SK-N-SH (cell line): ENCODE measurements at regions not wholly inside any gene's neighbourhood (a gene's known extent, or its start where the extent isn't known, plus 50 kb on each side); places are given as distances from the start of the nearest gene placed in this dataset.

Source experiments
- CTCF ChIA-PET: fragments of 300-600, 350-600 bp; formaldehyde crosslinking; extraction: SDS; loops from one replicate; lab custom pipeline; 2021; lab: Yijun Ruan, JAX
- POLR2A ChIA-PET: fragments of 350-600 bp; sonication (Branson Sonifier 250); formaldehyde crosslinking; extraction: SDS; loops from one replicate; lab custom pipeline; 2020; ENCODE audit warnings: antibody characterized with exemption, inconsistent platforms; lab: Yijun Ruan, JAX
- DNase-seq: peaks from one replicate; pipeline ENCODE4 v3.0.0; 2012
- H2AFZ ChIP-seq: fragments of 200-600 bp; sonication (generic); 2 replicates; pipeline ENCODE4 v1.8.1; 2016; ENCODE audit warnings: antibody characterized with exemption, mild to moderate bottlenecking, low read depth
- H3F3A ChIP-seq: fragments of 200-600 bp; sonication (generic); replicated peaks from 2 replicates; pipeline ENCODE3; 2016; ENCODE audit warnings: antibody characterized with exemption, mild to moderate bottlenecking; ENCODE audit not compliant: insufficient read depth
- H3K27ac ChIP-seq, 2 experiments: fragments of 200-500 bp in 1 of 2; fragments of 200-600 bp in 1 of 2; sonication (Bioruptor generic) in 1 of 2; sonication (generic), shearing (Covaris generic) in 1 of 2; 2 replicates each; pipeline versions ENCODE4 v1.5.1 to v1.6.1; 2014 to 2016; ENCODE audit warnings: low read depth in 2 of 2, inconsistent platforms in 1 of 2, low read length in 1 of 2, mild to moderate bottlenecking in 1 of 2, mixed read lengths in 1 of 2
- H3K27me3 ChIP-seq: fragments of 200-600 bp; sonication (generic), shearing (Covaris generic); 2 replicates; pipeline ENCODE4 v1.6.1; 2016; ENCODE audit warnings: mixed run types; ENCODE audit not compliant: insufficient read depth
- H3K36me3 ChIP-seq, 2 experiments: fragments of 200-500 bp in 1 of 2; fragments of 200-600 bp in 1 of 2; sonication (Bioruptor generic) in 1 of 2; sonication (generic) in 1 of 2; replicated peaks in 1 of 2; 2 replicates each; pipeline versions ENCODE3 to v1.5.1; 2014 to 2016; ENCODE audit warnings: low read length in 1 of 2, mild to moderate bottlenecking in 1 of 2; ENCODE audit not compliant: insufficient read depth in 2 of 2, control insufficient read depth in 1 of 2
- H3K4me1 ChIP-seq, 2 experiments: fragments of 200-500 bp in 1 of 2; fragments of 200-600 bp in 1 of 2; sonication (Bioruptor generic) in 1 of 2; sonication (generic), shearing (Covaris generic) in 1 of 2; 2 replicates each; pipeline versions ENCODE4 v1.5.1 to v1.6.1; 2014 to 2016; ENCODE audit warnings: low read depth in 1 of 2, low read length in 1 of 2, mixed run types in 1 of 2; ENCODE audit not compliant: insufficient read depth in 2 of 2, control insufficient read depth in 1 of 2
- H3K4me2 ChIP-seq: fragments of 200-600 bp; sonication (generic), shearing (Covaris generic); 2 replicates; pipeline ENCODE4 v1.6.1; 2017; ENCODE audit warnings: mixed run types
- H3K4me3 ChIP-seq, 2 experiments: fragments of 200-500 bp in 1 of 2; fragments of 200-600 bp in 1 of 2; sonication (Bioruptor generic) in 1 of 2; sonication (generic), shearing (Covaris generic) in 1 of 2; 2 replicates each; pipeline versions ENCODE4 v1.5.1 to v1.8.1; 2014 to 2016; ENCODE audit warnings: low read depth in 2 of 2, inconsistent platforms in 1 of 2, low read length in 1 of 2, mild to moderate bottlenecking in 1 of 2, mixed read lengths in 1 of 2, moderate library complexity in 1 of 2
- H3K79me2 ChIP-seq: fragments of 200-600 bp; sonication (generic); 2 replicates; pipeline ENCODE4 v1.8.1; 2017; ENCODE audit warnings: mild to moderate bottlenecking; ENCODE audit not compliant: insufficient read depth
- H3K9ac ChIP-seq: fragments of 200-600 bp; sonication (generic); 2 replicates; pipeline ENCODE4 v1.6.1; 2017; ENCODE audit warnings: mixed run types
- H3K9me2 ChIP-seq: fragments of 200-600 bp; sonication (generic); 2 replicates; pipeline ENCODE4 v1.6.1; 2017; ENCODE audit warnings: mixed run types
- H3K9me3 ChIP-seq: fragments of 200-600 bp; sonication (generic); 2 replicates; pipeline ENCODE4 v1.6.1; 2017; ENCODE audit warnings: mixed run types, mild to moderate bottlenecking, moderate library complexity
- H4K20me1 ChIP-seq: fragments of 200-600 bp; sonication (generic); 2 replicates; pipeline ENCODE4 v1.6.1; 2017; ENCODE audit warnings: mild to moderate bottlenecking, mixed run types; ENCODE audit not compliant: insufficient read depth
- FOSL2 ChIP-seq: IDR thresholded peaks from 2 replicates; pipeline ENCODE4 v1.4.0; 2012; ENCODE audit warnings: low read depth, mild to moderate bottlenecking, moderate library complexity, borderline replicate concordance
- JUND ChIP-seq: IDR thresholded peaks from 2 replicates; pipeline ENCODE4 v1.4.0; 2012
- POLR2AphosphoS5 ChIP-seq: IDR thresholded peaks from 2 replicates; pipeline ENCODE4 v1.6.1; 2012; ENCODE audit warnings: low read depth, low read length
- TAF1 ChIP-seq: IDR thresholded peaks from 2 replicates; pipeline ENCODE4 v1.6.1; 2012; ENCODE audit warnings: low read depth, mild to moderate bottlenecking, low read length, moderate library complexity, borderline replicate concordance
- TCF12 ChIP-seq: IDR thresholded peaks from 2 replicates; pipeline ENCODE4 v1.4.0; 2012
- TEAD4 ChIP-seq: IDR thresholded peaks from 2 replicates; pipeline ENCODE4 v1.4.0; 2012; ENCODE audit warnings: mild to moderate bottlenecking, borderline replicate concordance; ENCODE audit not compliant: insufficient read depth
- YY1 ChIP-seq: IDR thresholded peaks from 2 replicates; pipeline ENCODE4 v1.4.0; 2012; ENCODE audit warnings: low read depth, mild to moderate bottlenecking
- WGBS: methylation state at CpG from one replicate; pipeline ENCODE4 v1.1.6; 2017; ENCODE audit warnings: low lambda C conversion rate; 5-methylcytosine and 5-hydroxymethylcytosine counted together
- TF ChIP-seq, protein P1 (sequence below): IDR thresholded peaks from 2 replicates; pipeline ENCODE4 v1.4.0; 2012; ENCODE audit warnings: low read depth
- TF ChIP-seq, protein P2 (sequence below): fragments of 150-350 bp; IDR thresholded peaks from 2 replicates; pipeline ENCODE4 v1.6.1; 2016; ENCODE audit warnings: mild to moderate bottlenecking, low read depth, low read length
- TF ChIP-seq, protein P3 (sequence below): IDR thresholded peaks from 2 replicates; pipeline ENCODE4 v1.6.1; 2012; ENCODE audit warnings: mild to moderate bottlenecking, low read depth, low read length, moderate library complexity
- TF ChIP-seq, protein P4 (sequence below): IDR thresholded peaks from 2 replicates; pipeline ENCODE4; 2012

DNA sequence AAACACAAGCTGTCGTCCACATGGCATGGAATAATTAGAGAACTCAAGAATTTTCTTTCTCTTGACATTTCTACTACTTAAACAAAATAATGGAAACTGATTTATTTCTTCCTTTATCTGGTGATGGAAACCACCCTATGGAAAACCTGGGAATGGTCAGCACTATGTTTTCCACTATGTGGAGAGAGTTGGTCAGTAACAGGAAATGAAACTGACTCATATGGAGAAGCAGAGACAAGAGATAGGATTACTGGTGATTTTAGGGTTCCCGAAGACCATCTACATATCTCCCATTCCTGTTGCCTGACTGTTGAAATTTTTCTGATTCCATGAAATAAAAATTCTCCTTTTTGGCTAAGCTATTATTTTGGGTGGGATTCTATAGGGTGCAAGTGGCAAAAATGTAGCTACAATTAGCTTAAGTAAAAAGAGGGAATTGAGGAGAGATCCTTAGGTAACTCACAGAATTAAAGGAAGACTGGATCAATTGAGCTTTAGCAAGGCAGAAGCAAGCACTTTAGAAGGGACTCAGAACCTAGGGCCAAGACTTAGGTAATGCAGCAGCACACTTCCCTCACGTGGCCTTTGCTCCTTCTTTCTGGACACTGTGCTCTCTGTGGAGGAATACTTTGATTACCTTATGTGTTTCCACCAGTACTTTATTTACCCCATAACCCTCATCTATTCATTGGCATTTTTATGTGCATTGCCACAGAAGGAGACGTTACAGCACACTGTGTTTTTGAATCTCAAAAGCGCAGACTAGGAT, 89.6 kb downstream of the LEPR start:
- POLR2A ChIA-PET: no interaction called here
- Histone ChIP-seq H3K4me1 (peaks cover 0 to 17% of the 10 kb centered on the region in 2 experiments; a peak in 3 of 4 replicates), H3K9me3 (no peaks in the 10 kb centered on the region), H4K20me1 (no peaks in the 10 kb centered on the region), H3K4me3 (no peak overlapping the region), H3K9ac (no peak overlapping the region; the same call in 1 of the 2 replicates), H3K27ac (peak overlapping the region; percentile 14 to 70; a peak in 3 of 4 replicates), H3F3A (peaks cover 18% of the 10 kb centered on the region), H3K27me3 (no peaks in the 10 kb centered on the region), H3K79me2 (no peaks in the 10 kb centered on the region), H2AFZ (peak overlapping the region; percentile 61; the same call in 1 of the 2 replicates), H3K9me2 (no peaks in the 10 kb centered on the region), H3K4me2 (peak overlapping the region; percentile 45), H3K36me3 (no peaks in the 10 kb centered on the region)
- CTCF ChIA-PET: interaction anchor here (1.1 kb wide), 1 partner anchor 12 kb away, joined by 3 read pairs; no protein-coding TSS in a partner anchor
- DNase-seq: no peak
- TF ChIP-seq JUND (peak; percentile 72), TEAD4 (peak; percentile 44; the same call in 1 of the 2 replicates), TAF1 (peak; percentile 14; the same call in 1 of the 2 replicates), TCF12 (peak; percentile 66), FOSL2 (peak; percentile 77), YY1 (no peak), POLR2AphosphoS5 (no peak)
- TF ChIP-seq, protein P1, sequence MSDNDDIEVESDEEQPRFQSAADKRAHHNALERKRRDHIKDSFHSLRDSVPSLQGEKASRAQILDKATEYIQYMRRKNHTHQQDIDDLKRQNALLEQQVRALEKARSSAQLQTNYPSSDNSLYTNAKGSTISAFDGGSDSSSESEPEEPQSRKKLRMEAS: no peak
- TF ChIP-seq, protein P2, sequence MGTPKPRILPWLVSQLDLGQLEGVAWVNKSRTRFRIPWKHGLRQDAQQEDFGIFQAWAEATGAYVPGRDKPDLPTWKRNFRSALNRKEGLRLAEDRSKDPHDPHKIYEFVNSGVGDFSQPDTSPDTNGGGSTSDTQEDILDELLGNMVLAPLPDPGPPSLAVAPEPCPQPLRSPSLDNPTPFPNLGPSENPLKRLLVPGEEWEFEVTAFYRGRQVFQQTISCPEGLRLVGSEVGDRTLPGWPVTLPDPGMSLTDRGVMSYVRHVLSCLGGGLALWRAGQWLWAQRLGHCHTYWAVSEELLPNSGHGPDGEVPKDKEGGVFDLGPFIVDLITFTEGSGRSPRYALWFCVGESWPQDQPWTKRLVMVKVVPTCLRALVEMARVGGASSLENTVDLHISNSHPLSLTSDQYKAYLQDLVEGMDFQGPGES: no peak
- TF ChIP-seq, protein P3, sequence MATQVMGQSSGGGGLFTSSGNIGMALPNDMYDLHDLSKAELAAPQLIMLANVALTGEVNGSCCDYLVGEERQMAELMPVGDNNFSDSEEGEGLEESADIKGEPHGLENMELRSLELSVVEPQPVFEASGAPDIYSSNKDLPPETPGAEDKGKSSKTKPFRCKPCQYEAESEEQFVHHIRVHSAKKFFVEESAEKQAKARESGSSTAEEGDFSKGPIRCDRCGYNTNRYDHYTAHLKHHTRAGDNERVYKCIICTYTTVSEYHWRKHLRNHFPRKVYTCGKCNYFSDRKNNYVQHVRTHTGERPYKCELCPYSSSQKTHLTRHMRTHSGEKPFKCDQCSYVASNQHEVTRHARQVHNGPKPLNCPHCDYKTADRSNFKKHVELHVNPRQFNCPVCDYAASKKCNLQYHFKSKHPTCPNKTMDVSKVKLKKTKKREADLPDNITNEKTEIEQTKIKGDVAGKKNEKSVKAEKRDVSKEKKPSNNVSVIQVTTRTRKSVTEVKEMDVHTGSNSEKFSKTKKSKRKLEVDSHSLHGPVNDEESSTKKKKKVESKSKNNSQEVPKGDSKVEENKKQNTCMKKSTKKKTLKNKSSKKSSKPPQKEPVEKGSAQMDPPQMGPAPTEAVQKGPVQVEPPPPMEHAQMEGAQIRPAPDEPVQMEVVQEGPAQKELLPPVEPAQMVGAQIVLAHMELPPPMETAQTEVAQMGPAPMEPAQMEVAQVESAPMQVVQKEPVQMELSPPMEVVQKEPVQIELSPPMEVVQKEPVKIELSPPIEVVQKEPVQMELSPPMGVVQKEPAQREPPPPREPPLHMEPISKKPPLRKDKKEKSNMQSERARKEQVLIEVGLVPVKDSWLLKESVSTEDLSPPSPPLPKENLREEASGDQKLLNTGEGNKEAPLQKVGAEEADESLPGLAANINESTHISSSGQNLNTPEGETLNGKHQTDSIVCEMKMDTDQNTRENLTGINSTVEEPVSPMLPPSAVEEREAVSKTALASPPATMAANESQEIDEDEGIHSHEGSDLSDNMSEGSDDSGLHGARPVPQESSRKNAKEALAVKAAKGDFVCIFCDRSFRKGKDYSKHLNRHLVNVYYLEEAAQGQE: peak; percentile 15; the same call in 1 of the 2 replicates
- TF ChIP-seq, protein P4, sequence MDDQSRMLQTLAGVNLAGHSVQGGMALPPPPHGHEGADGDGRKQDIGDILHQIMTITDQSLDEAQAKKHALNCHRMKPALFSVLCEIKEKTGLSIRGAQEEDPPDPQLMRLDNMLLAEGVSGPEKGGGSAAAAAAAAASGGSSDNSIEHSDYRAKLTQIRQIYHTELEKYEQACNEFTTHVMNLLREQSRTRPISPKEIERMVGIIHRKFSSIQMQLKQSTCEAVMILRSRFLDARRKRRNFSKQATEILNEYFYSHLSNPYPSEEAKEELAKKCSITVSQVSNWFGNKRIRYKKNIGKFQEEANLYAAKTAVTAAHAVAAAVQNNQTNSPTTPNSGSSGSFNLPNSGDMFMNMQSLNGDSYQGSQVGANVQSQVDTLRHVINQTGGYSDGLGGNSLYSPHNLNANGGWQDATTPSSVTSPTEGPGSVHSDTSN: peak; percentile 48; the same call in 1 of the 2 replicates
- WGBS: 54% methylated on average over 5 of the region's 5 CpGs
